ENCODE measurements at regions not wholly inside any gene's neighbourhood (a gene's known extent, or its start where the extent isn't known, plus 50 kb on each side); places are given as distances from the start of the nearest gene placed in this dataset.

DNA sequence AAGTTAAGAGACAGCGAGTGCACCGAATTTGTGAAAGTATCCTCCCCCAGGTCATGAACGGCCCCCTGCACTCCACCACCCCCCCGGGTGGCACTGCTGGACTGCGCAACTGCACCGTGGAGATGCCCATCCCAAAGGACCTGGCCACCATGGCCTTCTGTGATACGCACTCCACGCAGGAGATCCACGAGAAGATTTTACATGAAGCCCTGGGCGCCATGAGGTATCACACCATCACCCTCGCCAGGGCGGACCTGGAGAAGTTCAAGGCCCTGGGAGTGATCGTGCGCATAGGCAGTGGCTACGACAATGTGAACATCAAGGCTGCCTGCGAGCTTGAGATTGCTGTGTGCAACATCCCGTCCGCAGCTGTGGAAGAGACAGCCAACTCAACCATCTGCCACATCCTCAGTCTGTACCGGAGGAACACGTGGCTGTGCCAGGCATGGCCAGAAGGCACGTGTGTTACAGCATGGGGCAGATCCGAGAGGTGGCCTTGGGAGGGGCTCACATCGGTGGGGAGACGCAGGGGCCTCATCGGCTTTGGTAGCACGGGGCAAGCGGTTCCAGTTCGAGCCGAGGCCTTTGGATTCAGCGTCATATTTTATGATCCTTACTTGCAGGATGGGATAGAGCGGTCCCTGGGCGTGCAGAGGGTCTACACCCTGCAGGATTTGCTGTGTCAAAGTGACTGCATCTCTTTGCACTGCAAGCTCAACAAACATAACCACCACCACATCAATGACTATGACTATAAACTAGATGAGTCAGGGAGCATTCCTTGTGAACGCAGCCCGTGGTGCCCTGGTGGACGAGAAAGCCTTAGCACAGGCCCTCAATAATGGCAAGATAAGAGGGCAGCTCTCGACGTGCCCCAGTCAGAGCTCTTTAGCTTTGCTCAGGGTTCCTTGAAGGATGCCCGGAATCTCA lies 290.8 kb upstream of the MC4R start:
- Histone ChIP-seq H3K9me3 (ENCODE audit: insufficient read depth, low read depth, low read length) (no peaks in the 10 kb centered on the region), H3K36me3 (ENCODE audit: insufficient read depth, low read length) (no peaks in the 10 kb centered on the region), H3K27ac (ENCODE audit: low read depth, low read length) (no peak overlapping the region), H3K4me1 (ENCODE audit: insufficient read depth, low read length) (no peaks in the 10 kb centered on the region), H3K4me3 (ENCODE audit: low read length) (no peak overlapping the region), H3K27me3 (ENCODE audit: insufficient read depth, low read length) (no peaks in the 10 kb centered on the region), H3K9ac (ENCODE audit: low read depth, low read length) (no peak overlapping the region)
- WGBS, result 96% methylated on average over 38 of the region's 38 CpGs

DNA sequence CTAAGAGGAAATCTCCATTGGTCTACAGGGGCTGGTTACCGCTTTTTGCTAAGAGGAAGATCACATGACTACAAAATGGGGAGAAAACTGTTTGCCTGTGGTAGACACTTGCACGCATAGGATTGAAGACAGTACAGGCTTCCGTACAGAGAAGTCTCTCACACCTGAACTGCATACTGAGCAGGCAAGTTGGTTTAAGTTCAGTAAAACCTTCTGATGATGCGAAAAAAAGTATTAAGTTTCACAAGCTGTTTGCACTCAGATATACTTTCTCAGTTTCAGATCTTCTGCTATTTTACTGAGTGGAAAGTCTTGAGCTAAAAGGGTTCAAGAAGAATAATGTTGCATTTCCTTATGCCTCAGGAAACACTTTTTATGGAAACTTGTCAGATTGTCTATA lies 292.2 kb upstream of the MC4R start:
- Histone ChIP-seq H3K27ac (ENCODE audit: low read depth, low read length) (no peak overlapping the region), H3K9ac (ENCODE audit: low read depth, low read length) (no peak overlapping the region)
- 92% methylated on average over 4 of the region's 4 CpGs for WGBS

DNA sequence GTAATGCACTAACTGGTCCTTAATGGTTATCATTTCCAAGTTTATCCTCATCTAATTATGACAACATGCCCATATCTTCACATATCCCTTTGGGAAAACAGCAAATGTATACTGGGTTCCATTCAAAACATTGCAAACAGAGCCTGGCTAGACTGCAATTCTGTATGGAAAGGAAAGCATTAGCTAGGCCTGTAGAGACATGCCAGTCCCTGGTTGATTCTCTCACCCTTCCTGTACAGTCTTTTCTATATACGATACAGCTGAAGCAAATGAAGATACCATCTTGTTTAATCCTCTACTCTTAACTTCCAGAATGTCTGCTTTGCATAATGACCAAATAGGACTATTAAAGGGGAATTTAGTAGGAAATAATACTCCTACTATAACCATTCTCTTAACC lies 294.4 kb upstream of the MC4R start:
- Histone ChIP-seq H3K4me3 (ENCODE audit: low read length) (no peak overlapping the region), H3K4me1 (ENCODE audit: insufficient read depth, low read length) (0 out of 2 replicates have a peak, but pooled peaks cover 3% of the 10 kb centered on the region), H3K36me3 (ENCODE audit: insufficient read depth, low read length) (no peaks in the 10 kb centered on the region), H3K27me3 (ENCODE audit: insufficient read depth, low read length) (no peaks in the 10 kb centered on the region), H3K27ac (ENCODE audit: low read depth, low read length) (no peak overlapping the region), H3K9ac (ENCODE audit: low read depth, low read length) (no peak overlapping the region), H3K9me3 (ENCODE audit: insufficient read depth, low read depth, low read length) (no peaks in the 10 kb centered on the region)
- 87% methylated on average over 1 of the region's 1 CpG for WGBS

More for the DNA sequence above, 292.2 kb upstream of the MC4R start:
- no peaks in the 10 kb centered on the region for H3K4me1 ChIP-seq (ENCODE audit: insufficient read depth, low read length)
- no peak overlapping the region for H3K4me3 ChIP-seq (ENCODE audit: low read length)
- no peaks in the 10 kb centered on the region for H3K36me3 ChIP-seq (ENCODE audit: insufficient read depth, low read length)
- H3K27me3 ChIP-seq (ENCODE audit: insufficient read depth, low read length), result no peaks in the 10 kb centered on the region
- no peaks in the 10 kb centered on the region for H3K9me3 ChIP-seq (ENCODE audit: insufficient read depth, low read depth, low read length)

DNA sequence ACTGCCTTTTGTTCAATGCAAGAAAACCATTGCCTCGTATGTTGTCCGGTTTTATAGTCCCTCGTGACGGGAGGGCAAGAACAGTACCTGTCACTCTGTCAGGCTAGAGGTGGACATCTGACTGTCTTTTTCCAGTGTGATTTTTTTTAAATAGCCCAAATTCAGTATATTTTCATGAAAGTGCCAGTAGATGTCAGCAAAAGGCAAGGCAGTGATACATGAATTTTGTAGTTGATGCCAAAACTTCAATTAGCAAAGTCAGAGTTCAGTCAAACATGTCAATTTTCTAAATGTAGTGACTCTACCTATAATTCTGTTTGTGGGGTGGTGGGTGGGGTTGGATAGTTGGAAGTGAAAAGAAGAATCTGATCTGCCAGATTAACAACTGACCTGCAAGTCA lies 296.0 kb upstream of the MC4R start:
- no peaks in the 10 kb centered on the region for H3K9me3 ChIP-seq (ENCODE audit: insufficient read depth, low read depth, low read length)
- H3K27me3 ChIP-seq (ENCODE audit: insufficient read depth, low read length), result no peaks in the 10 kb centered on the region
- H3K27ac ChIP-seq (ENCODE audit: low read depth, low read length), result no peak overlapping the region
- WGBS, result 95% methylated on average over 4 of the region's 4 CpGs
- no peak overlapping the region for H3K4me3 ChIP-seq (ENCODE audit: low read length)
- H3K9ac ChIP-seq (ENCODE audit: low read depth, low read length), result no peak overlapping the region
- no peaks in the 10 kb centered on the region for H3K36me3 ChIP-seq (ENCODE audit: insufficient read depth, low read length)
- 0 out of 2 replicates have a peak, but pooled peaks cover 3% of the 10 kb centered on the region for H3K4me1 ChIP-seq (ENCODE audit: insufficient read depth, low read length)

DNA sequence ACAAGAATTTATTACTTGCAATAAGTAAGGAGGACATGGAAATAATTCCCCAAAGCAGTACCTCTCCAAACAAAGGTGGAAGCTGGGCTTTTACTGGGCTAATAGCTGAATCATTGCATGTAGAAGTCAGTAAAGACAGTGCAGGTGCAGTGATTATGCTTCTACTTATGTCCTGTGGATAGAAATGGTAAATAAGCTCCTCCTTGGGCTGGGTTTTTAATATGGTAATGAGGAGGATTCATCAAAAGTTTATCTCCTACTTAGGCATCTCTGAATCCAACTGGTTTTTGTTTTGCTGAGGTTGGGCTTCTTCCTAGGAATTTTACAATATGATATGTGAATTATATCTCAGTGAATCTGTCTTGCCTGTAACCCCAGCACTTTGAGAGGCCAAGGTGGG lies 297.4 kb upstream of the MC4R start:
- no peak overlapping the region for H3K4me3 ChIP-seq (ENCODE audit: low read length)
- no peaks in the 10 kb centered on the region for H3K36me3 ChIP-seq (ENCODE audit: insufficient read depth, low read length)
- no peak overlapping the region for H3K27ac ChIP-seq (ENCODE audit: low read depth, low read length)
- 0 out of 2 replicates have a peak, but pooled peaks cover 3% of the 10 kb centered on the region for H3K4me1 ChIP-seq (ENCODE audit: insufficient read depth, low read length)
- H3K9me3 ChIP-seq (ENCODE audit: insufficient read depth, low read depth, low read length), result no peaks in the 10 kb centered on the region
- no peaks in the 10 kb centered on the region for H3K27me3 ChIP-seq (ENCODE audit: insufficient read depth, low read length)
- no peak overlapping the region for H3K9ac ChIP-seq (ENCODE audit: low read depth, low read length)

DNA sequence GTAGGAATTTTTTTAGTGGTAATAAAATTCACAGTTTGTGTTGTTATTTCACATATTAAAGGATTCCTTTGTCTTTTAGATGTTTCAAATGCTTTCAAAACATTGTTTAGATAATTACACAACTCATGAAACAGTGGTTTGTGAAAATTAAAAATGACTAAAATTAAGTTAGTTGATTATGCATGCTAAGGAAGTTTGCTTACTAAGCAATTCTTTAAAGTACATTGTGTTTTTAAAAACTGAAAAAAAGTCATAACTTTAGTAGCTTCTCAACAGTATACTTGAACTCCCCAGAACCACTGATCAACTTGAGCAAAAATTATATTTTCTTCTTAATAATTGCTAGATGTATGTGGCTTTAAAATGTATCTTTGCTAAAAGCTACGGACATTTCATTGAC lies 298.4 kb upstream of the MC4R start:
- H3K9ac ChIP-seq (ENCODE audit: low read depth, low read length), result no peak overlapping the region
- H3K4me1 ChIP-seq (ENCODE audit: insufficient read depth, low read length), result 0 out of 2 replicates have a peak, but pooled peaks cover 3% of the 10 kb centered on the region
- H3K4me3 ChIP-seq (ENCODE audit: low read length), result no peak overlapping the region
- H3K27me3 ChIP-seq (ENCODE audit: insufficient read depth, low read length), result no peaks in the 10 kb centered on the region
- no peak overlapping the region for H3K27ac ChIP-seq (ENCODE audit: low read depth, low read length)
- no peaks in the 10 kb centered on the region for H3K36me3 ChIP-seq (ENCODE audit: insufficient read depth, low read length)
- H3K9me3 ChIP-seq (ENCODE audit: insufficient read depth, low read depth, low read length), result no peaks in the 10 kb centered on the region
- no CpG with 5 or more reads among the region's 1 CpG for WGBS

DNA sequence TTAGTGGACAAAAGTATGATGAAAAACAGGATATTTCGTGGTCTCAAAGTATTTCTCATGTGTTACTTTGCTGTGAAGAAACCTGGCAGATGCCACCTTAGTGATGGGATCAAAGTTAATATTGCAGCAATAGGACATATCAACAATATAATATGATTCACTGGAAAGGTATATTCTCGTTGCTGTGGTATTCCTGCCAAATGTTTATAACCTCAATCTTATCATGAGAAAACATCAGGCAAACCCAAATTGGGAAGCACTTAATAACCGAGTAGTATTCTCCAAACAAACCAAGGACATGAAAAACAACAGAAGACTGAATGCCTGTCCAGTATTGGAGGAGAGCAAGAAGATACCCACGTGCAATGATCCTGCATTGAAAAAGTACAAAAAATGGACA lies 302.6 kb upstream of the MC4R start:
- no peaks in the 10 kb centered on the region for H3K36me3 ChIP-seq (ENCODE audit: insufficient read depth, low read length)
- no peaks in the 10 kb centered on the region for H3K9me3 ChIP-seq (ENCODE audit: insufficient read depth, low read depth, low read length)
- WGBS, result 83% methylated on average over 3 of the region's 4 CpGs
- no peak overlapping the region for H3K9ac ChIP-seq (ENCODE audit: low read depth, low read length)
- no peak overlapping the region for H3K27ac ChIP-seq (ENCODE audit: low read depth, low read length)
- no peak overlapping the region for H3K4me3 ChIP-seq (ENCODE audit: low read length)
- H3K4me1 ChIP-seq (ENCODE audit: insufficient read depth, low read length), result 0 out of 2 replicates have a peak, but pooled peaks cover under 1% of the 10 kb centered on the region
- no peaks in the 10 kb centered on the region for H3K27me3 ChIP-seq (ENCODE audit: insufficient read depth, low read length)

DNA sequence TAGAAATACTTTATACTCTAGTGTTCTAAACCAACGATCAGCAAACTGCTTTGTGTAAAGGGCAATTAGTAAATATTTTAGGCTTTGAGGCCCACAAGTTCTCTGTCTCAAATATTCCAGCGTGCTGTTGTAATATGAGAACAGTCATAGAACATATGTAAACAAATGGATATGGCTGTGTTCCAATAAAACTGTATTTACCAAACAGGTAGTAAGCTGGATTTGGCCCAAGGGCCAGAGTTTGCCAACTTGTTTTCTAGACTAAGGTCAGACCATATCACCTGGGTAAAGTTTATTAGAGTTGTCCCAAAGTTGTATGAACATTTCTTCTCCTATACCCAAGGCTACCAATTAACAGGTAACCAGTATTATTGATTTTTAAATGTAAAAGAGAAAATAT lies 303.2 kb upstream of the MC4R start:
- Histone ChIP-seq H3K27ac (ENCODE audit: low read depth, low read length) (no peak overlapping the region), H3K9me3 (ENCODE audit: insufficient read depth, low read depth, low read length) (no peaks in the 10 kb centered on the region), H3K4me3 (ENCODE audit: low read length) (no peak overlapping the region), H3K27me3 (ENCODE audit: insufficient read depth, low read length) (no peaks in the 10 kb centered on the region), H3K36me3 (ENCODE audit: insufficient read depth, low read length) (no peaks in the 10 kb centered on the region), H3K9ac (ENCODE audit: low read depth, low read length) (no peak overlapping the region), H3K4me1 (ENCODE audit: insufficient read depth, low read length) (no peaks in the 10 kb centered on the region)
- WGBS, result 100% methylated on average over 2 of the region's 2 CpGs

DNA sequence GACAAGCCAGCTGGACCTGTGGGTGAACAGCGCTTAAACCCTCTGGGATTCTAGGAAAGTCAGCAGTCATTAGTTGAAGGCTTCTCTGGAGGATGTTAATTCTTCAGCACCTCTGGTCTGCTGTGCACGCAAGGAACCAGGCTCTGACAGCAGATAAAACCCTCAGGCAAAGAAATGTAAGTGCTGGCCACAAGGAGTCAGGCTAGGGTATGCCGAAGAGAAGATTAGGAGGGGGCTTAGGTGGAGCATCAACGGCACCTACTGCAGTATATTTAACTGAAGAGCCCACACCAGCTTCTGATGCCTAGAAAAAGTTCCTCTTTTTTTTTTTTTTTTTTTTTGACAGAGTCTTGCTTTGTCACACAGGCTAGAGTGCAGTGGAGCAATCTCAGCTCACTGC lies 304.2 kb upstream of the MC4R start:
- no peaks in the 10 kb centered on the region for H3K27me3 ChIP-seq (ENCODE audit: insufficient read depth, low read length)
- no peak overlapping the region for H3K27ac ChIP-seq (ENCODE audit: low read depth, low read length)
- WGBS, result 61% methylated on average over 4 of the region's 4 CpGs
- H3K9ac ChIP-seq (ENCODE audit: low read depth, low read length), result no peak overlapping the region
- H3K9me3 ChIP-seq (ENCODE audit: insufficient read depth, low read depth, low read length), result no peaks in the 10 kb centered on the region
- H3K36me3 ChIP-seq (ENCODE audit: insufficient read depth, low read length), result no peaks in the 10 kb centered on the region
- no peaks in the 10 kb centered on the region for H3K4me1 ChIP-seq (ENCODE audit: insufficient read depth, low read length)
- no peak overlapping the region for H3K4me3 ChIP-seq (ENCODE audit: low read length)

DNA sequence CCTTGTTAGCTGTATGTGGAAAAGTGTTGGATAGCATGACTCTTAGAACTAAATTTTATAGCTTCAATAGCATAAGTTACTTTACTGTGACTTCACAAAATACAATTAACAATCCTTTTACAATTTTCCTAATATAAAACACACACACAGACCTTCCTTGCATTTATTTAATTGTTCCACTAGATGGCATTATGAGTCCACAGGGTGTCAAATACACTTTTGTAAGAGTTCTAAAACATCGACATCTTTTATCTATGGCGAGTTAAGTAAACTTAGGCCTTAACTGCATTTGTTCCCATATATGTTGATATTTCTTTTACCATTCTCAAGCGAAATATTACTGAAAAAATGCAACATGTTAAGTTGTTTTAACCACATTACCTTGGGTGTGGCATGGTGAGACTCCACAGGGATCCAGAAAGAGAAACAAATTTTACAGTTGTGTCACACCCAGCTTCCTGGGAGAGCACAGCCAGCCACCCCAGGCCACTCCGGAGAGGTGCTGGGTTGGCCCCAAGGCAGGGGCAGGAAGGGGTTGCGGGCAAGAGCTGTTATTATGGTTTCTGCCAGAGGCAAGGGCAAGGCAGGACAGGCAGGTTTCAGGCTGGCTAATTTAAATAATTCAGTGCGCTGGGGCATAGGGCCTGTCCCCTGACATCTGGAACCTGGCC lies 312.4 kb upstream of the MC4R start:
- Histone ChIP-seq H3K4me1 (ENCODE audit: insufficient read depth, low read length) (no peaks in the 10 kb centered on the region), H3K27ac (ENCODE audit: low read depth, low read length) (no peak overlapping the region), H3K4me3 (ENCODE audit: low read length) (no peak overlapping the region), H3K36me3 (ENCODE audit: insufficient read depth, low read length) (no peaks in the 10 kb centered on the region), H3K9me3 (ENCODE audit: insufficient read depth, low read depth, low read length) (no peaks in the 10 kb centered on the region), H3K9ac (ENCODE audit: low read depth, low read length) (no peak overlapping the region), H3K27me3 (ENCODE audit: insufficient read depth, low read length) (no peaks in the 10 kb centered on the region)
- WGBS, result 61% methylated on average over 6 of the region's 6 CpGs

DNA sequence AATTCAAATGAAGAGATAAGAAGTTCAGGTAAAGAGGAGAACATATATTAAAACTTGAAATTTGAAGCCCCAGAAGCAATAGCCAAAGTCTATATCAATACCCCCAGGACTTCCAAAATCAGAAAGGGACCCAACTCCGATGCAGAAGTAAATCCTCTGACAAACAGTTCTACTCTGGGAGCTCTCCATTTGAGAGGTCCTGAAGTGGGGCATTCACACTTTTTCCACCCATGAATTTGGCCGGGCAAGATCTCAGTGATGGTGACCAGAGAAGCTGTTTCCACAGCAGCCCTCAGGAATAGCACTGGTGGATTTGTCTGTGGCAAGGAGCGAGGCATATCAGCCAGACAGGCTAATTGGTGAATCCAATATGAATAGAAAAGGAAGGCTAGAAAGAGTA lies 313.6 kb upstream of the MC4R start:
- WGBS, result 93% methylated on average over 3 of the region's 3 CpGs
- H3K9ac ChIP-seq (ENCODE audit: low read depth, low read length), result no peak overlapping the region
- H3K27me3 ChIP-seq (ENCODE audit: insufficient read depth, low read length), result no peaks in the 10 kb centered on the region
- H3K36me3 ChIP-seq (ENCODE audit: insufficient read depth, low read length), result no peaks in the 10 kb centered on the region
- no peaks in the 10 kb centered on the region for H3K4me1 ChIP-seq (ENCODE audit: insufficient read depth, low read length)
- H3K27ac ChIP-seq (ENCODE audit: low read depth, low read length), result no peak overlapping the region
- H3K9me3 ChIP-seq (ENCODE audit: insufficient read depth, low read depth, low read length), result no peaks in the 10 kb centered on the region
- no peak overlapping the region for H3K4me3 ChIP-seq (ENCODE audit: low read length)
